ENCODE measurements at regions not wholly inside any gene's neighbourhood (a gene's known extent, or its start where the extent isn't known, plus 50 kb on each side); places are given as distances from the start of the nearest gene placed in this dataset.

GRCh38 chr1:57791497-57791896, 367.6 kb upstream of the DAB1 start:
- CTCF ChIA-PET, result no interaction called here
- H3K36me3 Mint-ChIP-seq (ENCODE audit: low read depth), result no peaks in the 10 kb centered on the region
- no peaks in the 10 kb centered on the region for H3K27me3 Mint-ChIP-seq
- no peak for ATAC-seq (ENCODE audit: low read depth)
- POLR2A ChIA-PET, result no interaction called here
- H3K4me3 Mint-ChIP-seq, result no peak overlapping the region
- no peak for TF ChIP-seq CTCF (IDR thresholded peaks at IDR 0.05)
- no peak overlapping the region for H3K27ac Mint-ChIP-seq
- intact Hi-C loops (cut with micrococcal nuclease), result no loop called here
- H3K4me1 Mint-ChIP-seq, result no peaks in the 10 kb centered on the region
- no peak for DNase-seq
- H3K9me3 Mint-ChIP-seq, result no peaks in the 10 kb centered on the region

DNA sequence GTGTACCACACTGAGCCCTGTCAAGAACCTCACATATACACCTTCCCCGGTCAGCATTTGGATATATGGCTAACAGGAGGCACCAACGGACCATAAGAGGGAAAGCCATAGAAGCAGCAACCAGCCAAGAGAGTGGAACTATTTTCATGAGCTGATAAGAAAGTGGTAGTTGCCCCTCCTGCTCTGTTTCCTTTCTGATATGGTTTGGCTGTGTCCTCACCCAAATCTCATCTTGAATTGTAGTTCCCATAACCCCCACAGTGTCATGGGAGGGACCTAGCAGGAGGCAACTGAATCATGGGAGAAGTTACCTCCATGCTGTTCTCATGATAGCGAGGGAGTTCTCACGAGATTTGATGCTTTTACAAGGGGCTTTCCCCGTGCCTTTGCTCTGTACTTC, 366.1 kb upstream of the DAB1 start:
- ATAC-seq (ENCODE audit: low read depth), result no peak
- CTCF ChIA-PET, result no interaction called here
- intact Hi-C loops (cut with micrococcal nuclease), result no loop called here
- POLR2A ChIA-PET, result no interaction called here
- H3K36me3 Mint-ChIP-seq (ENCODE audit: low read depth), result no peaks in the 10 kb centered on the region
- H3K27ac Mint-ChIP-seq, result no peak overlapping the region
- DNase-seq, result no peak
- TF ChIP-seq CTCF (IDR thresholded peaks at IDR 0.05), result no peak
- H3K4me3 Mint-ChIP-seq, result no peak overlapping the region
- no peaks in the 10 kb centered on the region for H3K9me3 Mint-ChIP-seq
- H3K27me3 Mint-ChIP-seq, result no peaks in the 10 kb centered on the region
- H3K4me1 Mint-ChIP-seq, result no peaks in the 10 kb centered on the region

DNA sequence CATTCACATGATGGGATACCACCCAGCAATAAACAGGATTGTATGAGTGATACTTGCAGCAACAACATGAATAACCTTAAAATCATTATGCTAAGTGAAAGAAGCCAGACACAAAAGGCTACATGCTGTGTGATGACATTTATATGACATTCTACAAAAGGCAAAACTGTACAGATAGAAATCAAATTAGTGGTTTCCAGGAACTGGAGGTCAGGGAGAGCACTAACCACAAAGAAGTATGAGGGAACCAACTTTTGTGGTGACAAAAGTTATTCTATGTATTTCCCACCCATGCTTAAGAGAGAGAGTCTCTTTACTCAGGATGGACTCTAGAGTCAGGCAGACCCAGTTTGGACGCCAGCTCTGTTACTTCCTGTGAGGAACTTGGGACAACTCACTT, 364.5 kb upstream of the DAB1 start:
- H3K9me3 Mint-ChIP-seq, result no peaks in the 10 kb centered on the region
- ChIA-PET CTCF (no interaction called here), POLR2A (no interaction called here)
- H3K27ac Mint-ChIP-seq, result no peak overlapping the region
- intact Hi-C loops (cut with micrococcal nuclease), result no loop called here
- ATAC-seq (ENCODE audit: low read depth) (no peak), DNase-seq (no peak)
- H3K4me1 Mint-ChIP-seq, result no peaks in the 10 kb centered on the region
- no peak overlapping the region for H3K4me3 Mint-ChIP-seq
- TF ChIP-seq CTCF (IDR thresholded peaks at IDR 0.05), result no peak
- no peaks in the 10 kb centered on the region for H3K36me3 Mint-ChIP-seq (ENCODE audit: low read depth)
- H3K27me3 Mint-ChIP-seq, result no peaks in the 10 kb centered on the region

GRCh38 chr1:57784356-57784755, 360.5 kb upstream of the DAB1 start:
- ChIA-PET POLR2A (no interaction called here), CTCF (no interaction called here)
- intact Hi-C loops (cut with micrococcal nuclease), result no loop called here
- Mint-ChIP-seq H3K9me3 (no peaks in the 10 kb centered on the region), H3K27ac (no peak overlapping the region), H3K36me3 (ENCODE audit: low read depth) (no peaks in the 10 kb centered on the region), H3K4me3 (no peak overlapping the region), H3K4me1 (no peaks in the 10 kb centered on the region), H3K27me3 (peaks cover 3% of the 10 kb centered on the region)
- ATAC-seq (ENCODE audit: low read depth) (no peak), DNase-seq (no peak)
- no peak for TF ChIP-seq CTCF (IDR thresholded peaks at IDR 0.05)

GRCh38 chr1:57782357-57782756, 358.5 kb upstream of the DAB1 start:
- Mint-ChIP-seq H3K27ac (no peak overlapping the region), H3K4me3 (no peak overlapping the region), H3K4me1 (no peaks in the 10 kb centered on the region), H3K9me3 (no peaks in the 10 kb centered on the region), H3K36me3 (ENCODE audit: low read depth) (no peaks in the 10 kb centered on the region), H3K27me3 (peaks cover 3% of the 10 kb centered on the region)
- TF ChIP-seq CTCF (IDR thresholded peaks at IDR 0.05), result no peak
- no peak for ATAC-seq (ENCODE audit: low read depth)
- no peak for DNase-seq
- CTCF ChIA-PET, result no interaction called here
- intact Hi-C loops (cut with micrococcal nuclease), result no loop called here
- POLR2A ChIA-PET, result no interaction called here
